ENCODE measurements at regions not wholly inside any gene's neighbourhood (a gene's known extent, or its start where the extent isn't known, plus 50 kb on each side); places are given as distances from the start of the nearest gene placed in this dataset.

DNA sequence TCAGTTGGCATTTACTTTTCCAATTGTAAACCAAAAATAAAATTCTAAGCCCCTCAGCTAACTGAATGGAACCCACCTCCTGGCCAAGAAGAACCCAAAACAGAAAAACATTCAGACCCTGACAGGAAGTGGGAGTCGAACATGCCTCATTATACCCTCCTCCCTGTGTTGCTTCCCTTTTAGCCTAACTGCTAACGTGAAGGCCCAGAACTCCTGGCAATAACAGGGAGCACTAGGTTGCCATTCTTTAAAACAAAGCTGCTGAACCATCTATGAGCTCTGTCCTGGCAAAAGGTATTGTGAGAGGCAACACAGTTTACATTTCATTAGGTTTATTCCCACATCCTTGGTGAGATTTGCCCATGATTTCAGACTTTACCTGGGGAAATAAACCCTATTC lies 481.4 kb downstream of the CHSY3 start:
- intact Hi-C loops (cut with DNase I; ENCODE audit: low total_unique reads), result no loop called here
- no peaks in the 10 kb centered on the region for H3K9me3 ChIP-seq
- TF ChIP-seq, protein P1, sequence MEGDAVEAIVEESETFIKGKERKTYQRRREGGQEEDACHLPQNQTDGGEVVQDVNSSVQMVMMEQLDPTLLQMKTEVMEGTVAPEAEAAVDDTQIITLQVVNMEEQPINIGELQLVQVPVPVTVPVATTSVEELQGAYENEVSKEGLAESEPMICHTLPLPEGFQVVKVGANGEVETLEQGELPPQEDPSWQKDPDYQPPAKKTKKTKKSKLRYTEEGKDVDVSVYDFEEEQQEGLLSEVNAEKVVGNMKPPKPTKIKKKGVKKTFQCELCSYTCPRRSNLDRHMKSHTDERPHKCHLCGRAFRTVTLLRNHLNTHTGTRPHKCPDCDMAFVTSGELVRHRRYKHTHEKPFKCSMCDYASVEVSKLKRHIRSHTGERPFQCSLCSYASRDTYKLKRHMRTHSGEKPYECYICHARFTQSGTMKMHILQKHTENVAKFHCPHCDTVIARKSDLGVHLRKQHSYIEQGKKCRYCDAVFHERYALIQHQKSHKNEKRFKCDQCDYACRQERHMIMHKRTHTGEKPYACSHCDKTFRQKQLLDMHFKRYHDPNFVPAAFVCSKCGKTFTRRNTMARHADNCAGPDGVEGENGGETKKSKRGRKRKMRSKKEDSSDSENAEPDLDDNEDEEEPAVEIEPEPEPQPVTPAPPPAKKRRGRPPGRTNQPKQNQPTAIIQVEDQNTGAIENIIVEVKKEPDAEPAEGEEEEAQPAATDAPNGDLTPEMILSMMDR (IDR thresholded peaks at IDR 0.05), result no peak
- no peak for DNase-seq
- no peaks in the 10 kb centered on the region for H3K36me3 ChIP-seq
- H3K4me1 ChIP-seq, result no peaks in the 10 kb centered on the region
- H3K4me3 ChIP-seq, result no peak overlapping the region
- H3K27ac ChIP-seq, result no peak overlapping the region
- no peaks in the 10 kb centered on the region for H3K27me3 ChIP-seq

DNA sequence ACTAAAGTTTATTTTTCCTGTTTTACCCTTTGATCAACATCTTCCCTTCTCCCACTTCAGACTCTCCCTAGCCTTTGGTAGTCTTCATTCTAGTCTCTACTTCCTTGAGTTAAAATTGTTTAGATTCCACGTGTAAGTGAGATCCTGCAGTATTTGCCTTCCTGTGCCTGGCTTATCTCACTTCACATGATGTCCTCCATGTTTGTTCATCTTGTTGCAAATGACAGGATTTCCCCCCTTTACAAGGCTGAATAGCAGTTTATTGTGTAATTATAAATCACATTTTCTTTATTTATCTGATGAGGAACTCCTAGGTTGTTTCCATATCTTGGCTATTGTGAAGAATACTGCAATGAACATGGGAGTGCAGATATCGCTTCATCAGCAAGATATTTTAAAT lies 461.7 kb downstream of the CHSY3 start:
- Histone ChIP-seq H3K27ac (no peak overlapping the region), H3K9me3 (no peaks in the 10 kb centered on the region), H3K4me1 (no peaks in the 10 kb centered on the region), H3K27me3 (no peaks in the 10 kb centered on the region), H3K4me3 (no peak overlapping the region), H3K36me3 (no peaks in the 10 kb centered on the region)
- TF ChIP-seq, protein P1 (IDR thresholded peaks at IDR 0.05), result no peak
- intact Hi-C loops (cut with DNase I; ENCODE audit: low total_unique reads), result no loop called here
- no peak for DNase-seq

DNA sequence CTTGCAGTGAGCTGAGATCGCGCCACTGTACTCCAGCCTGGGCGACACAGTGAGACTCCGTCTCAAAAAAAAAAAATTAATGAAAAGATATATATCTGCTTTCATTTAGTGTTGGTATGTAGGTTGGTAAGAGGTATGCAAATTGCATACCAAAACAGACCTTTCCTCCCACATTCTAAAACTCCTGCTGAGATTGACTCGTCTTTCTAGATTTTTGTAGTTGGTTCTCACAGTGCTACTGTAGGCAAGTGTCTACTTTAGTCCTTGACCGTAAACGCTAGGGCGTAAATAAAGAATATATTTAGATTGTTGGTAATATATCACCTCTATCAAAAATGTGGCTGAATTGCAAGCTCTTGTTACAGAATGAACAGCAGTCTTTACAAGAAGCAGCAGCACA lies 445.9 kb downstream of the CHSY3 start:
- TF ChIP-seq, protein P1 (IDR thresholded peaks at IDR 0.05), result no peak

GRCh38 chr5:130337179-130337888 lies 433.1 kb downstream of the CHSY3 start:
- no peaks in the 10 kb centered on the region for H3K36me3 ChIP-seq
- no peaks in the 10 kb centered on the region for H3K27me3 ChIP-seq
- H3K4me1 ChIP-seq, result peaks cover 0 to 14% (median 3%) of the 10 kb centered on the region in 4 donors
- TF ChIP-seq, protein P1 (IDR thresholded peaks at IDR 0.05), result no peak
- H3K4me3 ChIP-seq, result no peak overlapping the region
- H3K27ac ChIP-seq, result peak overlapping the region; percentile 38 to 40
- no peaks in the 10 kb centered on the region for H3K9me3 ChIP-seq
- intact Hi-C loops (cut with DNase I; ENCODE audit: low total_unique reads), result no loop called here
- DNase-seq, result no peak

More for the DNA sequence above, 445.9 kb downstream of the CHSY3 start:
- H3K9me3 ChIP-seq, result peaks cover 0 to 4% (median 0%) of the 10 kb centered on the region in 3 donors
- no peaks in the 10 kb centered on the region for H3K27me3 ChIP-seq
- H3K4me1 ChIP-seq, result no peaks in the 10 kb centered on the region
- no peak overlapping the region for H3K4me3 ChIP-seq
- intact Hi-C loops (cut with DNase I; ENCODE audit: low total_unique reads), result no loop called here
- no peak for DNase-seq
- no peak overlapping the region for H3K27ac ChIP-seq
- no peaks in the 10 kb centered on the region for H3K36me3 ChIP-seq

DNA sequence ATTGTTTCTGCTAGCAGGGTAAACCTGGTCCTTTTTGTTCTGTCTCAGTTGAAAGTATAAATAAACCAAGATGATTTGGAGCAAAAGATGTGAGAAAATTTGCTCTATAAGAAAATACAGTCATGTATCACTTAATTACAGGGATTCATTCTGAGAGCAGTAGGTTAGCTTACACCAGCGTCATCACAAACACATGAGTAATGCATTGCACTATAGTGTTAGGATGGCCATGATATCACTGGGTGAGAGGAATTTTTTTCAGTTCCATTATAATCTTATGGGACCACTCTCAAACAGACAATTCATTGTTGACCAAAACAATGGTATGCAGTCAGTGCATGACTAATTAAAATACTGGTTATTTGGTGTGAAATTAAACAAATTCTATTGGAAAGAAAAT lies 430.9 kb downstream of the CHSY3 start:
- intact Hi-C loops (cut with DNase I; ENCODE audit: low total_unique reads), result no loop called here
- Histone ChIP-seq H3K4me1 (peaks cover 0 to 14% (median 3%) of the 10 kb centered on the region in 4 donors), H3K9me3 (no peaks in the 10 kb centered on the region), H3K27ac (no peak overlapping the region), H3K4me3 (no peak overlapping the region), H3K27me3 (no peaks in the 10 kb centered on the region), H3K36me3 (no peaks in the 10 kb centered on the region)
- TF ChIP-seq, protein P1 (IDR thresholded peaks at IDR 0.05), result no peak
- DNase-seq, result no peak

All from tibial artery (tissue), 4 donors.